Embryonic facial prominence (tissue), 1 donor: ENCODE measurements at regions not wholly inside any gene's neighbourhood (a gene's known extent, or its start where the extent isn't known, plus 50 kb on each side); places are given as distances from the start of the nearest gene placed in this dataset.

Experiments used
- DNase-seq: peaks from one replicate; pipeline ENCODE4 v3.0.0-alpha.2; 2016; ENCODE audit errors: extremely low spot score

GRCh38 chr6:113451049-113451448 lies 406.1 kb upstream of the MARCKS start:
- no peak for DNase-seq

DNA sequence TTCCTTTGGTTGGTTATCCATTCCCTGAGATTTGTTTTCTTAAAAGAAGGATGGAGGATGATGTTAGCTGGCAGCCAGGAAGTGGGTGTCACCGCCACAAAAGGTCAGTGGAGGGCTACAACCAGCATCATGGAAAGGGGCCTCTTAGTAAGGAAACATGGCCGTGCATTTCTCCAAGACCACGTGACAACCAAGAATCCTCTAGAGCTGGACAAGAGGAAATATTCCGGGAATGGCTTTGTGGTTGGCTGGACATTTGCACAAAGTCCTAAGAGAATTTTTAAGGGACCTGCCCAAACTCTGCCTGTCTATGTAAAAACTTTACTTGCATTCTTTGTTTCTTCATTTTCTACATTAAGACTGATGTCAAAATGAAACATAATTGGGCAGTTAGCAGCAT lies 399.9 kb upstream of the MARCKS start:
- no peak for DNase-seq

DNA sequence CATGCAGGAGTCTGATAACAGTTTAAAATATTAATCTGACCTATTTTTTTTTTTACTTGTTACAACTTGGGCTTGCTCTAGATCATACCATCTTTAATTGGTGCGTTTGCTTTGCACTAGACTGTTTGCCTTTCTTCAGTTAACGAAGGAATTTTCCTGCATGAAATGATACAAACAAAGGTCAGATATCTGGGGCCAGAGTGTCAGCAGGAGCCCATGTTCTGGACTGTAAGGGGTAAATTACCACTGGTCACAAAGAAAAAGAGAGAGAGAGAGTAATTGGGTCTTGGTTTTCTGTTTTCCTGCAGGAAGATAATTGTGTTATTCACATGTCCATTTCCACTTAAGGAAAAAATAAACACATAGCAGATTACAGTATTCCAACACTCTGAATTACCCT lies 399.4 kb upstream of the MARCKS start:
- DNase-seq, result no peak

DNA sequence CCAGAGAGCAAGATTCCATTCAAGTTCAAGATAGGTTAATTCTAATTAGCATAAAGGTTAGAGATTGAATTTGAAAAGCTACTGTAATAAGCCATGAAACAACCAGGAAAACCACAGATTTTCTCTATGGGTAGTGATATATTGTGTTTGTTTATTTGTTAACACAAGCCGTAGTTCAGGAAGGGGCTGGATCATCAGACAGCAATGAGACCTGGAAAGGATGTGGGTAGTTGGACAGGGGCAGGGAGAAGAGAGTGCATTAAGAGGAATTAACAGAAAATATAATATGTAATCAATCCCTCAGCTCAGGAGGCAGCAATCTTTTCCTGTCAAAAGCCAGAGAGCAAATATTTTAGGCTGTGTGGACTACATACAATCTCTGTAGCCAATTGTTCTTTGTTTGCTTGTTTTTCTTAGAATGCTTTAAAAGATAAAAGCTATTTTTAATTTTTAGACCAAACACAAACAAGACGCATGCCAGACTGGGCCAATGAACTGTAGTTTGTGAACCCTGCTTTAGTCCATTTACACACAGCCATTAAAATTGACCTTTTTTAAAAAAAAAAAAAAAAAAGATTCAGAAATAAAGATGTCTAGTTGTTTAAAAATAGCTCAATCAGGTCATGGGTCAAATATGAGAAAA lies 398.7 kb upstream of the MARCKS start:
- DNase-seq, result no peak

DNA sequence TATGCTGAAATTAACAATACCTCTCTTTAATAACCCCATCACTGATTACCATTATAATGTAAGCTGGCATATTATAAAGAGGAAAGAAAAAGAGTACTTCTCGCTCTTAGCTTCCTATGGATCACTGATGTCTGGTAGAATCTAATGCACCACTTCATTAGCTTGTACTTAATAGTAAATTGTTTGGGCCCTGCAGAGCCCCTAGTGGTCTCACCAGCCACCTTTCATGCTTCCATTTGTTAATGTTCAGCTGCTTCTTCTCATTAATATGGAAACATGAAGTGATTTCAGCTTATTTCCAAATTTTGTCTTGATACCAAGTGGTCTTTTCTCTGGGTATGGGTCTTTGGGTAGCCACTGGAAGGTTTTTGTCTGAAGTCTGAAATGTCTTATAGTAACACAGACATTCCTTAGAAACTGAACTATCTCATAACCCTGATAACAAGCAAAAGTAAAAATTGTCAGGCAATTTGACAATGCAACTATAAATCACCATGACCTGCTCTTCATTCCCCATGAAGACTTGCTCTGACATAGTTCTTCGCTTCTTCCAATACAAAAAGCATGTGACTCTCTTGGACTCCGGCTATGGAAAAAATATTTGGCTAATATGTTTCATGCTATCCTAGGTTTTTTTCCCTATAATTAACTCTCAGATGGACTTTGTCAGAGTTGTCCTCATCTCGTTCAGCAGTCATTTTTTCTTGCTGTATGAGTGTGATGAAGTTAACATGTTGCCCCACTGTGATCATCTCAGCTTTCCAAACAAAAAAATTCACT lies 395.8 kb upstream of the MARCKS start:
- DNase-seq, result no peak

- no peak for DNase-seq
Observed at GRCh38 chr6:113464536-113464935, 392.6 kb upstream of the MARCKS start.

DNA sequence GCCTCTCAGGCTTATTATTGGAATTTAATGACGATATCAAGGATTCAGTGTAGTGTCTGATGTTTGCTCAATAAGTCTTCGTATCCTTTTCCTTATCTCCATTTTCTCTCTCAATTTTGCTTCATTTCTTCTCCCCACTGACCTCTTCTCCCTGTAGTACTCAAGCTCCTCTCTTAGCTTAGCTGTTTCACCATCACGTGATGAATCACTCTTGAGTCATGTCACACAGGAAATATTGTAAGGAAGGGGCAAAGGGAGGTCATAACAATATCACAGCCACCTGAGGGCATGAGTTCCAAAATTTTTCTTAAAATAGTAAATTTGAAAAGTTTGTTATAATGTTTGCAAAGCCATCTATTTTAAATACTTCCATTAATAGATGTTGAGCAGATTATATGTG lies 392.2 kb upstream of the MARCKS start:
- DNase-seq, result no peak

GRCh38 chr6:113466526-113466925 lies 390.6 kb upstream of the MARCKS start:
- no peak for DNase-seq

DNA sequence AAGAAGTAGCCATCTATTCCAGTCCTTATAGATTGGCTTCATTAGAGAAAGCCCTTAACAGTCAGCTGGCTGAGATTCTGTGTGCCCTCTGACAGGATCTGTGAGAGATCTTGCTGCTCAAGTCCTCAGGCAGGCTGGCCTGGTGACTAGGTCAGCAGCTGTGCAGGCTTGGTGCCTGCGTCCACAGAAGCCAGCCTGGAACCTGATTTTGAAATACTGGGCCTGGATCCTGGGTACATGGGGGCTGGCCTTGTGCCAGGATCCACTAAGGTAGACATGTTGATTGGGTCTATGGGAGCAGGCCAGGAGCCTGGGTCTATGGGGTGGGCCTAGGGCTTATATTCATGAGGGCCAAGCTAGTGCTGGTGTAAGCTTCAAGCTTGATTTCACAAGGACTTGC lies 381.8 kb upstream of the MARCKS start:
- no peak for DNase-seq

DNA sequence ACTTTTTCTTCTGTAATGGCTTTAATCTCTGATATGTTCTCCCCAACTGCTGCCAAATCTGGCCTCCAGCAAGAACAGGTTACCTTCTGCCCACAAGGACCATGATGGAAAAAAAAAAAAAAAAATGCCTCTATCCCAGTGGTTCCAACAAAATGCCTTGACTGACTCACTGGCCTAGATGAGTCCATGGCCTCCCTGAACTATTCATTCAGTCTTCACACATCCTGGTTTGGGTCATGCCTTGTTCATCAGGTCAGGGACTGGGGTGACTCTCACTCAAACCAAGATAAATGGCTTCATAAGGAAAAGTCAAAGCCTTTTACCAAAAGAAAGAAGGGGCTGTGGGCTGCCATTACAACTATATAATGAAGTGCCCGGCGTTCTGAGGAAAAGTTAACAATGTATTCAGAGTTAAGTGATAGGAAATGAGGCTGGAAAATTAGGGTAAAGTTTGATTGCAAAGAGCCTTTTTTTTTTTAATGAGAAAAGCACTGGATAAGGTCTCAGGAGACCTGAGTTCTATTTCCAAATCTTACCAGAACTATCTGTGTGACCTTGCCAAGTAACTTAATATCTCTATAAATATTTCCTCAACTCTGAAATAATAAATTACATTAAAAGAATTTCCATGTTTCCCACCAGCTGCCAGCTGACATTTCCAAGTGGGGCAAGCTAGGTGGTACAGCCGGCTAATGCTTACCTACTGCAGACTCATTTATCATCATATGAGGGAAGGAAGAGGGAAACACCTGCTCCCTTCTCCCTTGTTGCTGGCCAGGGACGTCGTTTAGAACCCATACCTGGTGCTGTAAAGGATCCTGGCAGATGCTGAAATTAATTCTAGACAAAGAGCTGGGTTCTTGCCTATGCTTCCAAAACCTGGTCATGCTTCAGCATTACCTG lies 380.0 kb upstream of the MARCKS start:
- DNase-seq, result no peak

- DNase-seq, result no peak
Observed at GRCh38 chr6:113480616-113481015, 376.5 kb upstream of the MARCKS start.

GRCh38 chr6:113481458-113481857 lies 375.7 kb upstream of the MARCKS start:
- no peak for DNase-seq

- DNase-seq, result no peak
Observed at GRCh38 chr6:113481910-113482309, 375.2 kb upstream of the MARCKS start.

- no peak for DNase-seq
Observed at GRCh38 chr6:113482771-113483170, 374.4 kb upstream of the MARCKS start.

- no peak for DNase-seq
Observed at GRCh38 chr6:113486199-113486598, 370.9 kb upstream of the MARCKS start.

- DNase-seq, result no peak
Observed at GRCh38 chr6:113487489-113488058, 369.6 kb upstream of the MARCKS start.

DNA sequence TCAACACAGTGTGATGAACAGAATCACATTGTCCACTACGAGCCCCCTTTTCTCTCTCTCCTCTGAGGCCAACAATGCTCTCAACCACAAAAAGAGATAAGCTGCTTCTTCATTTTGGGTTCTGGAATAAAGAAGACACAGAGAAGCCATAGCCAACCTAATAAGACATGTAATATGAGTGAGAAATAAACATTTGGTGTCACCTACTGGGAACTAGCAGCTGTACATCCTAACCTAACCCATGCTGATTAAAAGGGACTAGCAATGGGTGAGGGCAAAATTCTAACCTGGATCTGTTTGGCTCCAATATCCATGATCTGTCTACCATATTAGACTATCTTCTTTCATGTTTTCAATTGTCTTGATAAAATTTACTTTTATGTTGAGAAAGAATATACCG lies 369.1 kb upstream of the MARCKS start:
- no peak for DNase-seq

DNA sequence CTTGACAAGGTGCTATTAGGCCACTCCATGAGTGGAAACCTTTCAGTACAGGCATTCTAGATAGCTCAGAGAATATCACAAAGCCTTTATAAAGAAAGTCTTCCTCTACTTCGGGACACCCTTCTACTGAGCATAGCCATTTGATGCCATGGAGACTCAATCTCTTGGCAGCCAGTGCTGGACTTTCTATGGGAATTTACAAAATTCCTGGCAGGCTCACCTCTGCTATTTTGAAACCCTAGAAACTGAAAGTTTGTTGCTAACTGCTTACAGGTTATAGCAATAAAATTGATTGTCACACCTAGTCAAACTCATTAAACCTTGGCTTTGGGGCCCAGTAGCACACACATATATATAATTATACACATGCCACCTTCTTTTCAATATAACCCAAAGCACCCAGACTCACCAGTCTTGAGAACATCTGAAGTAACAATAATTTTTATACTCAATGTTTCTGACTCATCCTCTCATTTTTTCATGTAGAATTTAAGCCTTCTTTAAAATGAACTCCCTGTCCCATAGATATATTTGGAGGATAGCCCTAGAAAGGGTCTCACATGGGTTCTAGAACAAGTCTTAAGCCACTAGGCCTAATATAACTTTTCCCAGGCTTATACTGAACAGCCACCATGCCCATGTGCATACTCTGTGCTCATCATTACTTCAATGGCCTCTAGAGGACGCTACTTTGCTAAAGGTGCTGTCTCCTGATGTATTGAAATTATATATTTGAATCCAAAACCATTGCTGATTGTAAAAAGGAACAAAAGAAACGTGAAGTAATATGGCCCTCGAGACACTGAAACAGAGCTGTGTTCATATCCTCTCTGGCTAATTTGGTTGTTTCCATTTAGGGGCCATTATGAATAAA lies 368.1 kb upstream of the MARCKS start:
- DNase-seq, result no peak

DNA sequence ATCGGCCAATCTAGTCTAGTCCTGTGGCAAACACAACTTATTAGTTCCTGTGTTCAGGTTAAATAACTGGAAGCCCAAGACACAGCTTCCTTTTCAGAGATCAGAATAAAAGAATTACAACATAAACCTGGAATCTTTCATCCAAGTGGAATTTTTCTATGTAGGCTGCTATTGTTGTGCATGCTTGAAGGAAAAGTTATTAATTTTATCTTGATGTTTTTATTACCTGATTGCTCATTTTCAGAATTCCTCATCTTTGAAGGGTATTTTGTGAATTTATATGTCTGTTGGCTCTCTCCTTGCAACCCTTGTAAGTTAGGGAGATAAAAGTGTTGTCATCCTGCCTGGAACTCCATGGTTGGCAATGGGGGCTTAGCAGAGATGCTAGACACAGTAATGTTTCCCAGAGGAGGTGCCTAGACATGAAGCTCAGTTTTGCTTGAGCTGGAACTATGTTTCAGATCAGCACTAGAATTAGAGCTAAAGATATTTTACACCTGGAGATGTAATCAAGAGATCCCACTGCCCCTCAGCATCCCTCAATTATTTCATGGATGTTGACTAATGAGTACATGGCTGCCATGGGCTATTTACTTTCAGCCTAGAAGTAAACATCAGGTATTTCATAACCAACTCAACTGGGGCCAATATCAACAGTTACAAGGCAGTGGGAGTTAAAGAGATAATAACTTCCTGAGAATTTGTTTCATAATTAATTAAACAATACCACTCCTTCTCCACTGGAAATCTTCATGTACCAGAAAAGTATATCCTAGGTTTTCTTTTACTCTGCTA lies 367.0 kb upstream of the MARCKS start:
- no peak for DNase-seq

GRCh38 chr6:113491376-113491775 lies 365.8 kb upstream of the MARCKS start:
- DNase-seq, result no peak
